ENCODE measurements at regions not wholly inside any gene's neighbourhood (a gene's known extent, or its start where the extent isn't known, plus 50 kb on each side); places are given as distances from the start of the nearest gene placed in this dataset.
"Not testable (repeated sequence)": the region's sequence is repeated elsewhere in the genome, so short reads cannot be mapped to it uniquely, and the experiment has no call there.

DNA sequence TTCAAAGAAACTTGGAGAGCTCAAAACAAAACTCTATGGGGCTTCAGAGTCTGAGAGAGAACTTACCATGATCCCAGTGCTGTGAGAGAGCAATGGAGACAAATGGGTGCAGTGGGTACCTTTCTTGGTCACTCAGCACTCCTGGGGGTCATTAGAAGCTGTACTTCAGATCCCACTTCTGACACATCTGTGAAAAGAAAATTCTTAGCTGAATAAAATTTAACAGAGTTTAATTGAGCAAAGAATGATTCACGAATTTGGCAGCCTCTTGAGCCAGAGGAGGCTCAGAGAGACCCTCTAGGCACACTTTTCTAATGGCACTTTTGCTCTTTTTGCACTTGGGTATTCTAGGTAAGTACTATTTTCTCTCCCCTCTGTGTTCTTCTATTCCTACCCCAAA lies 96.8 kb upstream of the SYT10 start:
- H3K4me3 ChIP-seq (ENCODE audit: low read depth, low read length) = no peak overlapping the region
- TF ChIP-seq, protein P1, sequence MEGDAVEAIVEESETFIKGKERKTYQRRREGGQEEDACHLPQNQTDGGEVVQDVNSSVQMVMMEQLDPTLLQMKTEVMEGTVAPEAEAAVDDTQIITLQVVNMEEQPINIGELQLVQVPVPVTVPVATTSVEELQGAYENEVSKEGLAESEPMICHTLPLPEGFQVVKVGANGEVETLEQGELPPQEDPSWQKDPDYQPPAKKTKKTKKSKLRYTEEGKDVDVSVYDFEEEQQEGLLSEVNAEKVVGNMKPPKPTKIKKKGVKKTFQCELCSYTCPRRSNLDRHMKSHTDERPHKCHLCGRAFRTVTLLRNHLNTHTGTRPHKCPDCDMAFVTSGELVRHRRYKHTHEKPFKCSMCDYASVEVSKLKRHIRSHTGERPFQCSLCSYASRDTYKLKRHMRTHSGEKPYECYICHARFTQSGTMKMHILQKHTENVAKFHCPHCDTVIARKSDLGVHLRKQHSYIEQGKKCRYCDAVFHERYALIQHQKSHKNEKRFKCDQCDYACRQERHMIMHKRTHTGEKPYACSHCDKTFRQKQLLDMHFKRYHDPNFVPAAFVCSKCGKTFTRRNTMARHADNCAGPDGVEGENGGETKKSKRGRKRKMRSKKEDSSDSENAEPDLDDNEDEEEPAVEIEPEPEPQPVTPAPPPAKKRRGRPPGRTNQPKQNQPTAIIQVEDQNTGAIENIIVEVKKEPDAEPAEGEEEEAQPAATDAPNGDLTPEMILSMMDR (IDR thresholded peaks at IDR 0.05; ENCODE audit: insufficient read depth, low read length) = no peak
- DNase-seq (ENCODE audit: low read depth) = no peak

DNA sequence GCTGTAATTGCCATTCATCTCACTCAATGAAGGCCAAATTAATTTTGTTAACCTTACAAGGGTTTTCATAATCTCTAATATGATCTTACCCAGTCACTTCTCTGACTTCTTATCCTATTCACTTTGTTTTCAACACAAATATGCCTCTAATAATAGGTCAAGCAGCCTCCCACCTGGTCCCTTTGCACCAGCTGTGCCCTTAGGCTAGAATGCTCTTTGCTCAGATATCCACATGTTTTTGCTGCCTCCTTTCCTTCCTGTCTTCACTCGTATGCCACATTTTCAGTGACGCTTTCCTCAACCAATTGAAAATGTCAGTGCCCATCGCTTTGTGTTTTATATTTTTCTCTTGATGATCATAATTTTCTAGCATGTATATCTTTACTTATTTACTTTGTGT lies 106.4 kb upstream of the SYT10 start:
- no peak overlapping the region for H3K4me3 ChIP-seq (ENCODE audit: low read depth, low read length)
- TF ChIP-seq, protein P1 (IDR thresholded peaks at IDR 0.05; ENCODE audit: insufficient read depth, low read length) = no peak
- DNase-seq (ENCODE audit: low read depth) = no peak

DNA sequence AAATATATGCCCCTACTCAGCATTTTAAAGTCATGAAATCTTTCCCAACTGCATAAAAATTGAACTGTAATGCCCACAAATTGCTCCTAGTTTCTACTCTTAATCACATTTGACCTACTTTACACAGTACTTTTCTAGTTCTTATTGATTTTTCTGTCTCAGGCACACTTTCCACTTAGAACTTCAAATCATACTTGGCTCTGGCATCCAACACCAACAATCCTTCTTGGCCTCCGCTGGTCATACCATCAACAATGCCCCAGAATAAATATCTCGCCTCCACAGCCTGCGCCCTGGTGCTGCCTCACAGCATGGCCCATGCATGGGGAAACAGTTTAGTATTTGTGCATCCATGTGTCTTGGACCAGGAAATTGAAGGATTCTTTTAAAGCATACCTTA lies 107.5 kb upstream of the SYT10 start:
- DNase-seq (ENCODE audit: low read depth) = no peak
- no peak overlapping the region for H3K4me3 ChIP-seq (ENCODE audit: low read depth, low read length)
- TF ChIP-seq, protein P1 (IDR thresholded peaks at IDR 0.05; ENCODE audit: insufficient read depth, low read length) = no peak

DNA sequence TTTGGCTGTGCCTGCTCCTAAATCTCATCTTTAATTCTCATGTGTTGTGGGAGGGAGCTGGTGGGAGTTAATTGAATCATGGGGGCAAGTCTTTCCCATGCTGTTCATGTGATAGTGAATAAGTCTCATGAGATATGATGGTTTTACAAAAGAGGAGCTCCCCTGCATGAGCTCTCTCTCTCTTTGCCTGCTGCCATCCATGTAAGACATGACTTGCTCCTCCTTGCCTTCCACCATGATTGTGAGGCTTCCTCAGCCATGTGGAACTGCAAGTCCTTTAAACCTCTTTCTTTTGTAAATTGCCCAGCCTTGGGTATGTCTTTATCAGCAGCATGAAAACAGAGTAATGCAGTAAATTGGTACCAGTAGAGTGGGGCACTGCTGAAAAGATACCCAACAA lies 110.6 kb upstream of the SYT10 start:
- not testable (repeated sequence) for DNase-seq (ENCODE audit: low read depth); H3K4me3 ChIP-seq (ENCODE audit: low read depth, low read length)

GRCh38 chr12:33551006-33551405 lies 111.4 kb upstream of the SYT10 start:
- H3K4me3 ChIP-seq (ENCODE audit: low read depth, low read length) = no peak overlapping the region
- TF ChIP-seq, protein P1 (IDR thresholded peaks at IDR 0.05; ENCODE audit: insufficient read depth, low read length) = no peak
- no peak for DNase-seq (ENCODE audit: low read depth)

DNA sequence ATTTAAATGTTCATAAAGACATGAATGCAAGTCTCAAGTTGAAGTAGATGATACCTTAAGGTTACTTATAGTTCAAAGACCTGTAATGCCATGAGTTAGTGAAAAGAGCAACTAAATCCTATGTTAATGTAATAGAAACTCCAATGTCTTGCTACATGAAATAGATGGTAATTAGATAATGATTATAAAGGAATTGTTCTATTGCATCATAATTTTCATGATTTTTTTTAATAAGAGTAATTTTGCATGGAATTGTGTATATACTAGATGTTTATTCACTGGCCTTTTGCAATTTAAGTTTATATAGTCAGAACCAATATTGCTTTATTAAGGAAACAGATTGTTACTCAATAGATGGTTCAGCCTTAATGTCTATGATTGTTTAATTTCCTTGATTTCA lies 115.5 kb upstream of the SYT10 start:
- TF ChIP-seq, protein P1 (IDR thresholded peaks at IDR 0.05; ENCODE audit: insufficient read depth, low read length) = no peak
- no peak for DNase-seq (ENCODE audit: low read depth)
- H3K4me3 ChIP-seq (ENCODE audit: low read depth, low read length) = no peak overlapping the region

DNA sequence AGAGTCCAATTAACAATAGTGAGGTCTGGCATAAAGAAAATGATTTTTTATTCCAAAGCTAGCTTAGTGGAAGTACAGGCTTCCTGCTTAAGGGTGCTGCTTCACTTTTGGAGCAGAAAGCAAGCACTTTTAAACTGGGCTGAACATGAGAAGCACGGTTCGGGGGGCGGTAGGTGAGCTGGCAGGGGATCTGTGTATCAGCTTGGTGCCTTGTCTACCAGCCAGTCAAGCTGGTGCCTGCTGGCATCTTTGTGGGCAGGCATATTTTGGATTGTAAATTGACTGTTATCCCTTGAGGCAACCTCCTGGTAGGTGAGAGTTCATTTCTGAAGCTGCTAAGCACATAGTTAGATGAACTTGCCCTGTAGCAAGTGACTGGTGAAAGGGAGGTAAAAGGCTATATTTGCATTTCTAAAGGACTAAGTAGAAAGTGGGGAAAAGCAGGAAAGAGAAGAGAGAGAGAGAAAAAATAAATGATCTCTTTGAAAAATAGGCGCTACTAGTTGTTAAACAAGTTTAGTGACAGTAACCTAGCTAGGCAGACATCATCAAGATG lies 121.1 kb upstream of the SYT10 start:
- H3K4me3 ChIP-seq (ENCODE audit: low read depth, low read length) = no peak overlapping the region
- no peak for DNase-seq (ENCODE audit: low read depth)
- TF ChIP-seq, protein P1 (IDR thresholded peaks at IDR 0.05; ENCODE audit: insufficient read depth, low read length) = no peak

All from fibroblast of the aortic adventitia (primary cell).